Activated gamma-delta T cell treated with Interleukin-2 at 50 U/mL for 16 hours (primary cell): ENCODE measurements at regions not wholly inside any gene's neighbourhood (a gene's known extent, or its start where the extent isn't known, plus 50 kb on each side); places are given as distances from the start of the nearest gene placed in this dataset.
"Not testable (repeated sequence)": the region's sequence is repeated elsewhere in the genome, so short reads cannot be mapped to it uniquely, and the experiment has no call there.

ENCODE experiments used
- DNase-seq: peaks from one replicate; pipeline ENCODE4 v3.0.0-alpha.2; 2020

- DNase-seq = not testable (repeated sequence)
Observed at GRCh38 chr3:159052494-159052893, 250.6 kb downstream of the MFSD1 start.

DNA sequence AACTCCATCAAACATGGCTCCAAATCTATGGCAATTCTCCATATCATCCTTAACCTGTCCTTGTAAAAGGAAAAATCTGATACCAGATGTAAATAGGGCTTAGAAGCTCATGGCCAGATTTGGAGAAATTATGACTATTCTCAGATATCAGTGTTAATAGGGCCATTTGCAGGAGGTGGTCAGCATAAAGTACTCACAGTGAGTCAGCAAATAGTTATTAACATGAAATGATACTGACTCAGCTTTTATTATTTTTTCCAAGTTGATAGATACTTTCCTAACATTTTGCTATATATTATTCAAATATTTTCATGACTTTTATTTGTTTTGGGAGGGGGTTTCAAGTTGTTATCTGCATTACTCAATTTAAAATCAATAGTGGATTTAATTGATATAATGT lies 255.8 kb downstream of the MFSD1 start:
- DNase-seq = no peak

GRCh38 chr3:159058859-159059258 lies 257.0 kb downstream of the MFSD1 start:
- no peak for DNase-seq

DNA sequence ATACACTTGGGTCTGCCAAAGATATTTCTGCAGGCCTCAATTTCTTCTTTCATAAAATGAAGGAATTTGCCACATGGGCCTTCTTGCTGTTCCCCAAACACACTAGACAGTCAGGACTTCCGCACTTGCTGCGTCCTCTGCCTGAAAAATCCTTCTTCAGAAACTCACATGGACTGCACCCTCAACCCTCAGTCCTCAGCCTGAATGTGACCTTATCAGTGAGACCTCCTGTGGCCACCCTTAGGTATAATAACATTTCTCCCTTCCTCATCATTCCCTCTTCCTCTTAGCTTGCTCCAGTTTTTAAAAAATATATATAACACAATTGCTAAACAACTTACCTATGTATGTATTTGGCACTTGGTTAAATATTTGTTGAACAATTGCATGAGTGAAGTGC lies 257.5 kb downstream of the MFSD1 start:
- no peak for DNase-seq

- no peak for DNase-seq
Observed at GRCh38 chr3:159062734-159063410, 261.0 kb downstream of the MFSD1 start.

DNA sequence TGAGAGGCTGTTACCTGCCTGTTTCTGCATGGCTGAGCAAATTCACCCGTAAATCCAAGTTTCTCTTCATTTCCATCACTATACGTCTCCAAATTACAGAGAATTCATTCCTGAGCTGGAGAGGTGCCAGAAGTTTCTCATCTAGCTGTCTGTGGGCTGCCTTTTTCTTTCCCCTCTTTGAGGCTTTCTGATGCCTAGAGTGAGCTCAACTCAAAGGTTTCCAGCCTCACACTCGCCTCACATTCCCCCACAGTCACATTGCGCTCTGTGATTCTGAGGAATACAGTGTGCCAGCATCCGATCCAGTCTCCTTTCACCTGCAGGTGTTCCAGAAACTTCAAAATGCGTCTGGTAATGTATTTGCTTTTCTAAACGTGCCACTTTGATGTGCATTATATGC lies 267.2 kb downstream of the MFSD1 start, which contains the start of gene IQCJ:
TSS of gene IQCJ (plus strand) at position 229 of the 400 bp plus-strand sequence.
- DNase-seq = no peak

- DNase-seq = no peak
Observed at GRCh38 chr3:159069866-159070425, 268.1 kb downstream of the MFSD1 start.

GRCh38 chr3:159074756-159075701 lies 273.2 kb downstream of the MFSD1 start:
- no peak for DNase-seq

DNA sequence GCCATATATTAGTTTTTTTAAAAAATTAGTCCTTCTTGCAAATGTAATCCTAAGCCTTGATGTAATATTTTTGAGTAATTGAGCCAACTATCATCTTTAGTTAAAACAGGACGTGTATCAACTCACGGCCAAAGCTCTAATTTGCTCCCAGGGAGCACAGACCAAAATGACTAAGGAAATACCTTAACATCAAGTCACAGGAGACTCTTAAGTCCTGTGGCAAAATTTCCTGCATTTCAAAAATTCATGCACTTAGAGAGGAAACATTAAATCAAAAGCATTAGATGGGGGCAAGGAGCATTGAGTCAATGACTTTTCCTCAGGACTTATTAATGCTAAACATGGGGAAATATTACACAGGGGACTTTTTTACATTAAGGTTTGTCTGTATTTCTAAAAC lies 276.0 kb downstream of the MFSD1 start:
- no peak for DNase-seq

GRCh38 chr3:159080256-159080655 lies 278.4 kb downstream of the MFSD1 start:
- DNase-seq = no peak

- DNase-seq = no peak
Observed at GRCh38 chr3:159080821-159081220, 279.0 kb downstream of the MFSD1 start.

DNA sequence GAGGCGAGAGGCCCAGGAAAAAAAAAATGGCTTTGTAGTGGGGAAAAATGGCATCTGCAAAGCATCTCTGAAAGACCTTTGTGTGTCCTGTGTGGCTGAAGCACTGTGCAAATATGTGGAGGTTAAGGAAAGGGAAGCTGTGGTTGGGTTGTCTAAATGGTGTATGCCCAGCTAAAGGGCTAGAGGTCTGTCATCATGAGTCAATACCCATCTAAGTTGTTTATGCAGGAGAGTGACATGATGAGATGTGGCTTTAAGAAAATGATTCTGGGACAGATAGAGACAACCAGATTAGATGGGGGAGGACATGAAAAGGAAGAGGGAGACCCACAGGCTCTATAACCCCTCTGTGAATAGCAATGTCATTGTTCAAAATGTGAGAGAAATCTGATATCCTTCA lies 280.7 kb downstream of the MFSD1 start:
- no peak for DNase-seq

DNA sequence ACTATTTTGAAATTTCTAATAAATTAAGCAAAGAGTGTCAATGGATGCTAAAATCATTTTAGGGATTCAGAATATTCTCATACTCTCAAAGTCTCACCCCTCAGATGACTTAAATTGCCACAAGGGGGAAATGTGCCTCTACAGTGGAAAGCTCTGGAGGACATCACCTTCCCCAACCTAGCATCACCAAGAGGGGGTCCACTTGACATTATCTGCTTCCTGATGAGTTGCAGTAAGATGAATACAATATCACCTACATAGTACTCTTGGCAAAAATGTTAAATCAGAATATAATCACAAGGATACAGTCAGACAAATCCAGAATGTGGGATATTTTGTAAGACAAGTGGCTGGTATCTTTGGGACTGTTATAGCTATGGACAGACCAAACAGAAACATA lies 290.1 kb downstream of the MFSD1 start:
- DNase-seq = no peak

GRCh38 chr3:159102001-159102400 lies 300.1 kb downstream of the MFSD1 start:
- DNase-seq = no peak

GRCh38 chr3:159112724-159113123 lies 310.9 kb downstream of the MFSD1 start:
- DNase-seq = no peak

DNA sequence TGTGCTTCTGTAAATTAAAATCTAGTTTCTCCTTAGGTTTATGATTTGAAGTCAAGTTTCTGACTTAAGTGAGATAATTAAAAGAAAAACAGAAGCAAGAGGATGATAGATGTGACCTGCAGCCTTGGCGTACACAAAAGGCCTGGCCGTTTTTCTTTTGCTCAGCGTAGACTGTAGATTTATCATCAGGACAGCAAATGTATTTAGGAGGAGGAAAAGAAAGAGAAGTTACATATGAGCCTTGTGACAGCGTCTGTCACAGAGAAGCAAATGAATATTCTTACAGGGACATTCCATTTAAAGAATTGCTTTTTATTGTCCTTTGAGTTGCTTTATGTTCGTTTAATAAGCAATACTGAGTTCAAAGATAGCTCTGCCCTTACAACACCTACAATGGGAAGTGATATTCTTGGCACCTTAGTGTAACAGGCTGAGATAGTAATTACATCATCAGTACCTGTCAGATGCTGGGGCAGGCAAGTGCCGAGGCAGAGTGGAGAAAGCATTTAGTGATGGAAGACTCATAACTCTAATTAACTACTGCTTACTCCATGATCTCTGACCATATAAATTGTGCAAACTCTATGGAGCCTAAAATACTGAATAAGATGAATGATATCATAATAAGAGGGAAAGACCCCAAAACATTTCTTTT lies 311.5 kb downstream of the MFSD1 start:
- DNase-seq = no peak

GRCh38 chr3:159114582-159114981 lies 312.7 kb downstream of the MFSD1 start:
- no peak for DNase-seq

DNA sequence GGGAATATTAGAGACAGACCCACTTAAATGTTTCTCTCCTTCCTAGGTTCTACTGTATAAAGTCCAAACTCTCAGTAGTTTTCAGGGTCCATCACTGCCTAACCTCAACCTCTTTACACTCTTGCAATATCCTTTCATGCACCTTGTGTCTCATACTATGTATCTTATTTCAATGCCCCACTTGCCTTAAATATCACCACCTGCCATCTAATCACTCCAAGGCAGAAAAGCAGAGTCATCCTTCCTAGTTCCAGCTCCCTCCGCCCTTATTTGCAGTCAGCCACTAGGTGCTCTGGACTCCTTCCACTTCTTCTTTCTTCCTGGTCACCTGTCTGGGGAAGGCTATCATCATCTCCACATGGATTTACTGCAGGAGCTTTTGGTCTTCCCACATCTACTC lies 322.0 kb downstream of the MFSD1 start:
- DNase-seq = no peak

GRCh38 chr3:159126261-159127020 lies 324.6 kb downstream of the MFSD1 start:
- DNase-seq = no peak

- DNase-seq = no peak
Observed at GRCh38 chr3:159127021-159127392, 325.2 kb downstream of the MFSD1 start.

GRCh38 chr3:159128628-159129027 lies 326.8 kb downstream of the MFSD1 start:
- DNase-seq = no peak

DNA sequence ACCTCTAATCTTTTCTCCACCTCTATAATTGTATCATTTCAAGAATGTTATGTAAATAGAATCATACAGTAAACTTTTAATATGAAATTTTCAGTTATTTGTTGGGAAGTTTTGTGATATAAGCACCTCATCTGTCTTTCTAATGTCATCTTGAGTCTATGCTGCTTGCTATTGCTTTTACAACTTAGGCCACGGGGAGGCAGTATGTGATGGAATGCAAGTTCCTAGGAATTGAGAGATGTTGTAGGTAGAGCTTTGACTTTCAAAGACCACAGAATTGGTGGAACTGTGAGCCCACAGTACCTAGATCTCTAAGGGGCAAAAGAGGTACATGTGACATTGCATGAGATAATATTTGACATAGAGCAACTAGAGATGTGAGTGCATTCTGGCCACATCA lies 328.3 kb downstream of the MFSD1 start:
- DNase-seq = no peak

DNA sequence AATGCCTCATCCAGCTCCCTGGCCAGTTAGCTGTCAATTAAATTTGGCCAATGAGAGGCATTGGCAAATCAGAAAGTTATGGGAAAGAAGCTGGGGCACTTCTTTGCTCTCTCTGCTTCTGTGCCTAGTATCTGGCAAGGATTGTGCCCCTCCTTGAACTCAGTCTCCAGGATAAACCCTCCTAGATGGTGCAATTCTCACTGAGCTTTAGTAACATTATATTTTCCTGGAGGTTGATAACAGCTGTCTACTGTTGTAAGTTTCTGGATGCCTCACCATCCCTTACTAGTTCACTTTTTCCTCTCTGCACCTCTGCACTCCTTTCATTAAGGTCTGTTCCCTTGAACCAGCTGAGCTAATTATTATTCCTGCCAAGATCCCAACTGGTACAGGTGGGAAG lies 329.5 kb downstream of the MFSD1 start:
- no peak for DNase-seq
